Astrocyte of the spinal cord (primary cell): ENCODE measurements at regions not wholly inside any gene's neighbourhood (a gene's known extent, or its start where the extent isn't known, plus 50 kb on each side); places are given as distances from the start of the nearest gene placed in this dataset.
"Not testable (repeated sequence)": the region's sequence is repeated elsewhere in the genome, so short reads cannot be mapped to it uniquely, and the experiment has no call there.

Source experiments
- DNase-seq: peaks from one replicate; pipeline ENCODE4 v3.0.0; 2011; ENCODE audit warnings: low read depth, low spot score
- H3K4me3 ChIP-seq: 2 replicates; pipeline ENCODE4 v1.5.1; 2011; ENCODE audit warnings: low read depth, mild to moderate bottlenecking, low read length, moderate library complexity
- CTCF ChIP-seq: IDR thresholded peaks from 2 replicates; pipeline ENCODE4 v1.5.1; 2012; ENCODE audit warnings: low read depth, mild to moderate bottlenecking, low read length, inconsistent platforms
- in situ Hi-C: cut with HindIII; loops from 2 replicates; pipeline ENCODE4 v1.10.0; 2017; ENCODE audit warnings: low sequenced_read_pairs

GRCh38 chr2:59816075-59816474 is 737.4 kb downstream of the BCL11A start:
- in situ Hi-C loops: no loop called here
- DNase-seq: no peak
- H3K4me3 ChIP-seq: no peak overlapping the region
- TF ChIP-seq CTCF: no peak

GRCh38 chr2:59810283-59810682 is 743.2 kb downstream of the BCL11A start:
- H3K4me3 ChIP-seq, DNase-seq, in situ Hi-C loops: not testable (repeated sequence)

- no peak for TF ChIP-seq CTCF
- no peak overlapping the region for H3K4me3 ChIP-seq
- in situ Hi-C loops: no loop called here
- no peak for DNase-seq
Measured at GRCh38 chr2:59806486-59806885, 747.0 kb downstream of the BCL11A start.

GRCh38 chr2:59804732-59805131 is 748.7 kb downstream of the BCL11A start:
- in situ Hi-C loops: no loop called here
- no peak for TF ChIP-seq CTCF
- no peak for DNase-seq
- H3K4me3 ChIP-seq: no peak overlapping the region

GRCh38 chr2:59803586-59803985 is 749.9 kb downstream of the BCL11A start:
- no peak for DNase-seq
- no peak for TF ChIP-seq CTCF
- no peak overlapping the region for H3K4me3 ChIP-seq
- in situ Hi-C loops: no loop called here

GRCh38 chr2:59798687-59799232 is 754.7 kb downstream of the BCL11A start:
- in situ Hi-C loops: no loop called here
- no peak for TF ChIP-seq CTCF
- DNase-seq: no peak
- H3K4me3 ChIP-seq: no peak overlapping the region

GRCh38 chr2:59791004-59791618 is 762.3 kb downstream of the BCL11A start:
- no peak for TF ChIP-seq CTCF
- in situ Hi-C loops: no loop called here

More at GRCh38 chr2:59791004-59791618, 762.3 kb downstream of the BCL11A start:
- H3K4me3 ChIP-seq: no peak overlapping the region
- no peak for DNase-seq
